HG03575 (cell line): ENCODE measurements at regions not wholly inside any gene's neighbourhood (a gene's known extent, or its start where the extent isn't known, plus 50 kb on each side); places are given as distances from the start of the nearest gene placed in this dataset.
"Not testable (repeated sequence)": the region's sequence is repeated elsewhere in the genome, so short reads cannot be mapped to it uniquely, and the experiment has no call there.

Experiments used
- ATAC-seq: cut with Tn5 transposase; IDR thresholded peaks from one replicate; pipeline ENCODE4 v1.9.1; 2021; ENCODE audit not compliant: unreplicated experiment, insufficient number of reproducible peaks, low FRiP score; ENCODE audit errors: extremely low read depth

GRCh38 chr21:35162831-35163230 lies 113.7 kb upstream of the RUNX1 start:
- no peak for ATAC-seq

GRCh38 chr21:35159881-35160280 lies 110.8 kb upstream of the RUNX1 start:
- no peak for ATAC-seq

DNA sequence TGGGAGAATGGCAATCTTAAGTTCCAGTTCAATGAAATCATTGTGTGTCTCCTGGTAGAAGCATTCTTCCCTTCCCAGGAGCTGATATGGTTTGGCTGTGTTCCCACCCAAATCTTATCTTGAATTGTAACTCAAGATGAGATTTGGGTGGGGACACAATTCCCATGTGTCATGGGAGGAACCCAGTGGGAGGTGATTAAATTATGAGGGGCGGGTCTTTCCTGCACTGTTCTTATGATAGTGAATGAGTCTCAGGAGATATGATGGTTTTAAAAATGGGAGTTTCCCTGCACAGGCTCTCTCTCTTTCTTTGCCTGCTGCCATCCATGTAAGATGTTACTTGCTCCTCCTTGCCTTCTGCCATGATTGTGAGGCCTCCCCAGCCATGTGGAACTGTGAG lies 108.3 kb upstream of the RUNX1 start:
- not testable (repeated sequence) for ATAC-seq

- ATAC-seq, result no peak
These were observed 107.5 kb upstream of the RUNX1 start for GRCh38 chr21:35156293-35157278.

GRCh38 chr21:35154788-35155187 lies 105.7 kb upstream of the RUNX1 start:
- ATAC-seq, result no peak

DNA sequence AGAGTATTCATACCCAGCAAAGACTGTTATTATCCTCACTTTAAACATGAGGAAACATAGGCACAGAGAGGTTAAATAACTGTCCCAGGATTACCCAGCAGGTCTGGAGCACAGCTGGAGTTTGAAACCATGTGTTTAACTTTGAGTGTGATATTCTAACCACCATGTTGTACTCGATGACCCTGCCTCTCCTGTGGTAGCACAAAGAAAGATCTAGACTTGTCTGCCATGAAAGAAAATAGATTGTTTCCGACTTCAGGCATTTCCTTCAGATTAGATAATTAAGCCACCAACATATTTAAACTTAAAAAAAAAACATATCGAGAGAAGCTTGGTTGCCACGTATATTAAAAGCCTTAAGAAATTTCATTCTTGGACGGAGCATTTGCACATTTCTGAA lies 104.6 kb upstream of the RUNX1 start:
- no peak for ATAC-seq

GRCh38 chr21:35150562-35151226 lies 101.6 kb upstream of the RUNX1 start:
- ATAC-seq, result no peak

DNA sequence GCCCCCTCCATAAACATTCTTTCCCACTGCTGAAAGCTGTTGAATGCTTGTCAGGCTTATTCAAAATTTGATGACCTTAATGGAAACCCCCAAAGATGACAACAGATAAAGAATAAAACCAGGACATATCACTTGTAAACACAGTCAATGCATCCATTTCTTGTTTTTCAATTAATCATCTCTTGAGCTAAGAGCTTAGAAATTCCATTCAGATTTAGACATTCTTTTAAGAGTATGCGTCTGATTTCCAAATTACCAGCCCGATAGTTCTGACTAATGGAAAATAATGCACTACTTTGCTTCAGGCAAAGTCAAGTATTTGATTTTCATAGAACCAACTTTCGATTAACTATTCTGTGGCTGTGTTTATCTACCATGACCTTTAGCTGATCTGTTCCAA lies 100.6 kb upstream of the RUNX1 start:
- ATAC-seq, result no peak

- ATAC-seq, result no peak
These were observed 98.3 kb upstream of the RUNX1 start for GRCh38 chr21:35147439-35147838.

GRCh38 chr21:35145626-35146233 lies 96.6 kb upstream of the RUNX1 start:
- ATAC-seq, result no peak

DNA sequence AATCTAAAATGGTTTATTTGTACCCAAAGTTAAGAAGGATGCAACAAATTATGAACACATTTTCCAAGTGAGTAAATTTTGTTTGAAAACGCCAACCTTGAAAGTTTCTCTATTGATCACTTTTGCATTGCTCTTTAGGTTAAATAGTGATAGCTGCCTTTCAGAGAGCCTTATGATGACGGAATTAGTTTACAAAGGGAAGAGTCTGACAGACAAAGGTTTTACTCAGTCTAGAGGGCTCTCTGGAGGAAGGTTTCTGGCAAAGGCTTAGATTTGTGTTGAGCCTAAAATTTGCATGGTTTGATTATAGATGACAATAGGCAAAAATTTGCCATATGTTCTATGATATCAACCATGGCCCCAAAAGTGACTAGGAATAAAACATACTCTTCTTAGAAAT lies 95.9 kb upstream of the RUNX1 start:
- ATAC-seq, result no peak

- no peak for ATAC-seq
These were observed 93.1 kb upstream of the RUNX1 start for GRCh38 chr21:35142036-35142815.

GRCh38 chr21:35139382-35139715 lies 90.2 kb upstream of the RUNX1 start:
- no peak for ATAC-seq

- no peak for ATAC-seq
These were observed 89.7 kb upstream of the RUNX1 start for GRCh38 chr21:35138665-35139381.

- no peak for ATAC-seq
These were observed 87.6 kb upstream of the RUNX1 start for GRCh38 chr21:35136586-35137219.

DNA sequence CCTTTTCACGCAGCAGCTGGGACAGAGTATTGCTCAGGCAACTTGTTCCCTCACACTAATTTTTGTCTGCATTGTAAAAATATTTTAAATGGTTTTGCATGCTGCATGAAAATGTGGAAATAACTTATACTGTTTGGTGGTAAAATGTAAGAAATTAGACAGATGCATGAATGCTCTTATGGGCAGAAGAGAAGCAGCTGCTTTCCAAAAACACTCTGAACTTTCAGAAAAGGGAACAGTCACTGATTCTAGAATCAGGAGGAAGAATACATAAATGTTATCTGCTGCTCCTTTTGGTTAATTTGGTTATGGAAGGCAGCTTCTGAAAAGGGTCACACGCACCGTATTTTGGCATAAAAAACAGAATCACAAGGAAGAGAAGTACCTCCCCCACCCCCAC lies 87.0 kb upstream of the RUNX1 start:
- no peak for ATAC-seq

DNA sequence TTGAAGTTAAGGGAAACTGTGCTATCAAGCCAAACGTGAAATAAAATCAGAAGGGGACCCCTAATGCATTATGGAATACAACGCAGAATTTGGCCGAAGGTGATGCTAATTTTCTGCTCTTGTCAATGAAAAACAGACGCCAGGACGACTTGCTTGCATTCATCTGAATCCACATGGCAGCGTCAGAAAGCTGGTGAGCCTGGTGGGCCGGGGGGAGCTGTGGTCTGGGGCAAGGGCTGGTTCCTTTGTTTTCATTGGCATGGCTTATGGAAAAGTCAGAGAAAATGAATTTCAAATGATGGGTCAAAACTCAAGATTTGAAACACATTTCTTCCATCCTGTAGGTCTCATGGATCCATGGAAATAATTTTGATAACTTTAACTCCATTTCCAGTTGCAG lies 86.4 kb upstream of the RUNX1 start:
- no peak for ATAC-seq

GRCh38 chr21:35134309-35134708 lies 85.2 kb upstream of the RUNX1 start:
- no peak for ATAC-seq
